NCI-H446 treated with DMSO at 0.1 percent for 48 hours (cell line): ENCODE measurements at regions not wholly inside any gene's neighbourhood (a gene's known extent, or its start where the extent isn't known, plus 50 kb on each side); places are given as distances from the start of the nearest gene placed in this dataset.

Source experiments
- DNase-seq: peaks from one replicate; lab custom pipeline; 2025; lab: John Stamatoyannopoulos, UW

GRCh38 chr13:33891196-33891742 lies 73.3 kb downstream of the RFC3 start:
- DNase-seq, result no peak

- DNase-seq, result no peak
Measured at GRCh38 chr13:33893559-33893958, 75.6 kb downstream of the RFC3 start.

GRCh38 chr13:33904431-33904830 lies 86.5 kb downstream of the RFC3 start:
- no peak for DNase-seq

- no peak for DNase-seq
Measured at GRCh38 chr13:33908116-33908515, 90.2 kb downstream of the RFC3 start.

- DNase-seq, result peak; percentile 58
Measured at GRCh38 chr13:33910255-33910654, 92.3 kb downstream of the RFC3 start.

GRCh38 chr13:33911521-33911920 lies 93.6 kb downstream of the RFC3 start:
- no peak for DNase-seq

GRCh38 chr13:33913829-33914228 lies 95.9 kb downstream of the RFC3 start:
- DNase-seq, result no peak

- no peak for DNase-seq
Measured at GRCh38 chr13:33917190-33917589, 99.2 kb downstream of the RFC3 start.

- DNase-seq, result peak; percentile 25
Measured at GRCh38 chr13:33918199-33918932, 100.4 kb downstream of the RFC3 start.

GRCh38 chr13:33919120-33919519 lies 101.2 kb downstream of the RFC3 start:
- no peak for DNase-seq

- no peak for DNase-seq
Measured at GRCh38 chr13:33925563-33925962, 107.6 kb downstream of the RFC3 start.

GRCh38 chr13:33927315-33927714 lies 109.4 kb downstream of the RFC3 start:
- DNase-seq, result no peak

GRCh38 chr13:33931397-33932311 lies 113.7 kb downstream of the RFC3 start:
- no peak for DNase-seq

GRCh38 chr13:33932769-33933406 lies 114.9 kb downstream of the RFC3 start:
- no peak for DNase-seq

GRCh38 chr13:33933810-33934209 lies 115.9 kb downstream of the RFC3 start:
- DNase-seq, result no peak

GRCh38 chr13:33934343-33934742 lies 116.4 kb downstream of the RFC3 start:
- DNase-seq, result no peak

GRCh38 chr13:33934951-33935371 lies 117.0 kb downstream of the RFC3 start:
- DNase-seq, result no peak

- no peak for DNase-seq
Measured at GRCh38 chr13:33935969-33936368, 118.0 kb downstream of the RFC3 start.

- DNase-seq, result no peak
Measured at GRCh38 chr13:33937373-33938098, 119.6 kb downstream of the RFC3 start.

- no peak for DNase-seq
Measured at GRCh38 chr13:33940256-33940655, 122.3 kb downstream of the RFC3 start.

GRCh38 chr13:33940898-33941297 lies 122.9 kb downstream of the RFC3 start:
- DNase-seq, result no peak

- DNase-seq, result no peak
Measured at GRCh38 chr13:33945477-33945876, 127.5 kb downstream of the RFC3 start.
